H4 (cell line): ENCODE measurements at regions not wholly inside any gene's neighbourhood (a gene's known extent, or its start where the extent isn't known, plus 50 kb on each side); places are given as distances from the start of the nearest gene placed in this dataset.
"Not testable (repeated sequence)": the region's sequence is repeated elsewhere in the genome, so short reads cannot be mapped to it uniquely, and the experiment has no call there.

Source experiments
- DNase-seq: peaks from one replicate; pipeline ENCODE4 v3.0.0-alpha.2; 2015; ENCODE audit warnings: low spot score

GRCh38 chr5:25453500-25453899 lies 808.7 kb upstream of the CDH10 start:
- no peak for DNase-seq

GRCh38 chr5:25451294-25451693 lies 806.5 kb upstream of the CDH10 start:
- no peak for DNase-seq

GRCh38 chr5:25448646-25449045 lies 803.9 kb upstream of the CDH10 start:
- no peak for DNase-seq

GRCh38 chr5:25448190-25448621 lies 803.4 kb upstream of the CDH10 start:
- no peak for DNase-seq

GRCh38 chr5:25446061-25446420 lies 801.3 kb upstream of the CDH10 start:
- DNase-seq: not testable (repeated sequence)

- not testable (repeated sequence) for DNase-seq
These were observed 800.7 kb upstream of the CDH10 start for GRCh38 chr5:25445381-25446060.

GRCh38 chr5:25444697-25445096 lies 799.9 kb upstream of the CDH10 start:
- no peak for DNase-seq

- DNase-seq: no peak
These were observed 797.0 kb upstream of the CDH10 start for GRCh38 chr5:25441810-25442209.

GRCh38 chr5:25439025-25439424 lies 794.2 kb upstream of the CDH10 start:
- no peak for DNase-seq

- not testable (repeated sequence) for DNase-seq
These were observed 793.6 kb upstream of the CDH10 start for GRCh38 chr5:25438375-25438774.

GRCh38 chr5:25436452-25436851 lies 791.7 kb upstream of the CDH10 start:
- no peak for DNase-seq

GRCh38 chr5:25435882-25436281 lies 791.1 kb upstream of the CDH10 start:
- DNase-seq: no peak

GRCh38 chr5:25427240-25427639 lies 782.5 kb upstream of the CDH10 start:
- DNase-seq: no peak

GRCh38 chr5:25423271-25423670 lies 778.5 kb upstream of the CDH10 start:
- DNase-seq: no peak

- DNase-seq: no peak
These were observed 774.9 kb upstream of the CDH10 start for GRCh38 chr5:25419684-25420083.

GRCh38 chr5:25418978-25419377 lies 774.2 kb upstream of the CDH10 start:
- no peak for DNase-seq

GRCh38 chr5:25418319-25418859 lies 773.6 kb upstream of the CDH10 start:
- DNase-seq: no peak

GRCh38 chr5:25416960-25417359 lies 772.2 kb upstream of the CDH10 start:
- no peak for DNase-seq

GRCh38 chr5:25415970-25416369 lies 771.2 kb upstream of the CDH10 start:
- no peak for DNase-seq

- peak; percentile 34 for DNase-seq
These were observed 770.0 kb upstream of the CDH10 start for GRCh38 chr5:25414742-25415141.

- no peak for DNase-seq
These were observed 767.4 kb upstream of the CDH10 start for GRCh38 chr5:25412116-25412661.

GRCh38 chr5:25407365-25407764 lies 762.6 kb upstream of the CDH10 start:
- DNase-seq: not testable (repeated sequence)

- DNase-seq: no peak
These were observed 761.1 kb upstream of the CDH10 start for GRCh38 chr5:25405850-25406249.
